Activated CD8-positive, alpha-beta memory T cell treated with anti-CD3 and anti-CD28 coated beads for 1 hour (primary cell): ENCODE measurements at regions not wholly inside any gene's neighbourhood (a gene's known extent, or its start where the extent isn't known, plus 50 kb on each side); places are given as distances from the start of the nearest gene placed in this dataset.

ENCODE experiments used
- DNase-seq, 2 donors: peaks; one replicate each; pipeline ENCODE4 v3.0.0-alpha.2; 2020; ENCODE audit warnings: low read depth in 1 of 2; ENCODE audit errors: extremely low read depth in 1 of 2

DNA sequence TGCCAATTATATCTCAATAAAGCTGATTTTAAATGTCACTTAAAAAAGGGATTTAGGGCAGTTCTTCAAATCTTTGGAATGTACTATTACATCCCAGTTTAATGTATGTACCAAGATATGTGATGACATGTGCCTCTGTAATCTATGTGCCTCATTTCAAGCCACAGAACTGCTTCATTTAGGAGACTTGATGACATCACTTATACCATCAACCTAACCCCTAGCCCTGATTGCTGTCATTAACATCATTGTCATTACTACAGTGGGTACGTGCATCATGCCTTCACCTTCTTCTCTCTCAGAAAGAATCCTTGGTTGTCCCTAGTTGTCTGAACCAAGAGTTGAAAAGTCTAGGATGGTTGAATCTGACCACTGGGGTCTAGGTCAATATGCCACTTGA is 134.3 kb upstream of the RAB11FIP2 start:
- no peak for DNase-seq

DNA sequence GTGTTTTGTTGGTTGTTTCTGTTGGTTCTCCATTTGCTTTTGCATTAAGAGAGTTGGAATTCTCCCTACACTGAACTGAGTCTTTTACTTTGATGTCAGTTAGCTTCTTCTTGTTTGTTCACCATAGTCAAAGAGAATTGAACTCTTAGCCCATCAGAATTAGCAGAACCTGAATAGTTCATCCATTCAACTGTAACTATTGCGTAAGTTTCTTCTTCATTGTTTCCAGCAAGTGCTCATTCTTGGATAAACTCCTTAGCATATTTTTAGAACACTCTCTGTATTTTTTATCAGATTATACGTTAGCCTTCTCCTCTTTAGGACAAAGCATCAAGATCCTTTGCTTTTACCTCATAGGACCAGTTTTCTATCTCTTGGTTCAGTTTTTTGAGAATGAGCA is 128.4 kb upstream of the RAB11FIP2 start:
- no peak for DNase-seq

DNA sequence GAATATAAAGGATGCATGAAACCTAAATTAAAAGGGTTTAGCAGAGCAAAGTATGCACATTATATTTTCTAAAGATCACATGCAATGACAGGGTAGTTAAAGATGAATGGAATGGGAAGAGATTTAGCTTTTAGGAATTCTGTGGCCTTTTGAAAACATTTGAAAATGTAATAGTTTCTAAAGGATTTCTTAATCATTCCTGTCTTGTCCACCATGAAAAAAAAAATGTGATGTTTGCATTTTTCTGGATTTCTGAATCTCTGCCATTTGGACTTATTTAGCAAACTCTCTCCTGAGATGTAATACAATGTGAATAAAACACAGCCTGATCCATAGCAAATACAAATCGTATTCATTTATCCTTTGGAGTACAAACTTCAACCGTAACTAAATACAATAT is 126.6 kb upstream of the RAB11FIP2 start:
- DNase-seq = no peak

DNA sequence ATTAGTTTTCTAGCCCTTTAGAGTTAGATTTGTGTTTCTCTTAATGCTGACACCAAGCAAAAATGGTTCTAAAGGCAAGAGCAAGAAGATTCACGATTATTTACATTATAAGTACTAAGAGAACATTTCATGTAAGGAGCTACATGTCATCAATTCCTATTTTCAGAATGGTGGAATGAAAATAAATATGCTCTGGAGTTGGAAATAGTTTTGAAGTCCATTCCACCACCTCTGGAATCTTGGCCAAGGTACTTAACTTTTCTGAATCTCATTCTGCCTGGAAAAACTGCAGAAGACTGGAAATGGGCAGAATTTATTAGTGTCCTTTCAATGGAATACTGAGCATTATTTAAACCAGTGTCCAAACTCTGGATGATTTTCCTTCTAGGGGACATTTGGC is 125.1 kb upstream of the RAB11FIP2 start:
- DNase-seq = no peak

DNA sequence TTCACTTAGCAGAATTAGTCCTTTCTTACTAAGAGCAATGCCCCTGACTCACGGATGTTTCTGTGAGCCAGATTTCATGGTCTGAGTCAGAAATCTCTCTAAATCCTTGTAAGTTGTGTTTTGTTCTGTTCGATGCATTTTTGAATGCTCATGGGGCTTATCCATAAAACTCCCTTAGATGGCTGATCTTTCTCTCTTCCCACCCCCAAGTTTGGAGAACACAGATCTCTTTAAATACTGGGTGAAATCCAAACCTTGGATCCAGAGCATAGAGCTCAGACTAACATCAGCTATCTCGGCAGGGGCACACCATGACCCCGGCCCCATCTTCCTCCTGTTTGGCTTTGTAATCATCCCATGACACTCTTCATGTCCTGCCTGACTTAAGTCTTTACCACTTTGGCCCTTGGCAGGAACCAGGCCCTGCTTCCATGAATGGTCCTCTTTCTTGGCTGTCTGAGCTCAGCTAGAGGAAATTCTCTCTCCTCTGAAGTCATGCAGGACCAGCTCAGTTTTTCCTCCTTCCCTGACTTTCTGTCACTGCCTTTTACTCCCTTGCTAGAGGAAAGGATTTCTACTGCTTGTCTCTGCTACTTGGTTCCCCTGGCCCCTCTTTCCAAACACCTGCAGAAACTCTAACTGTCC is 120.4 kb upstream of the RAB11FIP2 start:
- DNase-seq = no peak

DNA sequence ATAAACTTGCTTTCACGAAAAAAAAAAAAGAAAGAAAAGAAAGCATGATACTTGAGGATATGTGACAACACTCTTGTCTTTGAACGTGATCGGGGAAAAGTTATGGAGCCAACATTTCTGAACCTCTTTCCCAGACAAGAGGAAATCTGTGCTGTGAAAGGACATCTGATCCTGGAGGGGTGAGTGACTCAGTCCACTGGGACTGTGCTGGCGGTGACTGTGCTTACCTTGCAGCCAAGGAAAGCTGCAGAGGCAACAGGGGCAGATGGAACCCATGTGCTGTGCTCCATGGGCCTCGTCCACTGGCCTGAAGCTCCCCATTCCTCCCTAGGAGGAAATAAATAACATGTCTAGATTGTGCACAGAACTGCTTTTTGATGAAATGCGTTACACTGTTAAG is 116.5 kb upstream of the RAB11FIP2 start:
- DNase-seq = no peak

DNA sequence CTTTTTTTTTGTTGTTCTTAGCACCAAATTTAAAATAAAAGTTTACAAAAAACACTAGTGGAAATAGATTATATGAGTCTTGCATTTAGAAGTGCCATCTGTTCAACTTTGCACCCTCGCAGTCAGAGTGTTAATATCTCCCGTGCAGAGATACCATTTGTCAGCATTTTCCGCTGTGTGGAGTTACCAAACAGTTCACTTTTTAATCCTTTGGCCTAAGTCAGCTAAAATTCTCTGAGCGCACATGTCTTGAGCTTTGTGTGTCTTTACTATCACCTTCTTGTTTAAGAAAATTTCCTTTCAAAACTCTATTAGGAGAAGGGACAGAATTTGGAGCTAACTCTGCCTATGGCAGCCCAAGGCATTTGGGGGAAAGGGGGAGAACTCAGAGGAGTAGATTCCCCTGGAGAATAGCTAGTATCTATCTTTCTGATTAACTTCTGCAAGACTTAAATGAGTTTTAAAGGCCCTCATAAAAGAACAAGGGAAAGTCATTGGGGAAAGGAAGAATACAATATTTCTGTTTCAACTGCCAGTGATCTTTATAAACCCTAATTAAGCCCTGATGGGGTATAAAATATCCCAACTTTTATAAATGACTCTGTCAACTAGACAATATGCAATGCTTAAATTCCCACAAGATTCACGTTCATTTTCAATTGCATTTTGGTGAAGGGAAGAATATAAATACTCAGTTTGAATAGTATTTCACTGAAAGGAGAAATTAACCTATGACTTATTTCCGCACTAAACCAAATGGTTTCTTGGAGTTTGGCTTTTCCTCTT is 114.9 kb upstream of the RAB11FIP2 start:
- no peak for DNase-seq

DNA sequence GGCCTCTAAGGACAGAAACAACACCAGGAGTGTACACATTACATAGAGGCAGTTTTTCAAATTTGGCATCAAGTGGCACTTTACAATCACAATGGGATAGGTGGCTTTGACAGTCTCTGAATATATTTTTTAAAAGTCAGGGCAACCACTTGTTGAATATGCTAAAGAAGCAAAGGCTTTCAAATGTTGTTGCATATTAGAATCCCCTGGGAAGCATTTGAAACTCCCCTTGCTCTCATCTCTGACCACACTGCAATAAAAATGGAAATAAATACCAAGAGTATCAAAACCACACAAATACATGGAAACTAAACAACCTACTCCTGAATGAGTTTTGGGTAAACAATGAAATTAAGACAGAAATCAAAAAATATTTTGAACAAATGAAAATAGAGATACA is 106.5 kb upstream of the RAB11FIP2 start:
- no peak for DNase-seq

DNA sequence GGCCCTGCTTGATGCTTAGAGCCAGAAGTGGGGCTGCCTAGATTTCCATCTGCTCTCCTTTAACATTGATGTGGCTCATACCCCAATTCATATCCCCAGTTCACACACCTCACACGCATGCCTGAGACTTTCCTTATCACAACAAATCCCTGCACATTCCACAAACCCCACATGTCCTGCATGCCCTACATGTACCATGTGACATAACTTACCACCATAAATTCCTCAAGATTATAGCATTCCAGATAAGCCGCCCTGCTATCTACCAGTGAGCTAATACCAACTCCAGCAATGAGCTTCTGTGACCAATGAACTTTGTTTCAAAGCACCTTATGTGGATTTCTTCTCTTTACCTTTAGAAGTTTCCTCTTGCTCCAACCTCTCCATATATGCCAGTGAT is 104.7 kb upstream of the RAB11FIP2 start:
- DNase-seq = no peak

DNA sequence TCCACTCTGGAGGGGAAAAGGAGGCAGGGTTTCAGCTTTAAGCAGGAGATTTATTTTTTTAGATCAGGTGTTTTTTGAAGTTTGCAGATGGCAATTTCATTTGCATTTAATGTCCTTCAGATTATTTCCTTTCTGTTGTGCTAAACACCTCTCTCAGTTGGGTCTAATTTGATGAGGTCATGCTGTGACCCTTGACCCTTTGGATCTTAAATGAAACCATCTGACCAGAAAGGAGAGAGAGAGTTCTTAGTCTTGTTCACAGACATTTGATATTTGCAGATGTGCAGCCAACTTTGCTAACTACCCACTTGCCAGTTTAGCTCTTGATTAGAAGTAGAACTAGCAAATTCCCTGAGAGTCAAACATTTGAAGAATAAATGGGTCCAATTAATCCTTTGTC is 101.5 kb upstream of the RAB11FIP2 start:
- no peak for DNase-seq

DNA sequence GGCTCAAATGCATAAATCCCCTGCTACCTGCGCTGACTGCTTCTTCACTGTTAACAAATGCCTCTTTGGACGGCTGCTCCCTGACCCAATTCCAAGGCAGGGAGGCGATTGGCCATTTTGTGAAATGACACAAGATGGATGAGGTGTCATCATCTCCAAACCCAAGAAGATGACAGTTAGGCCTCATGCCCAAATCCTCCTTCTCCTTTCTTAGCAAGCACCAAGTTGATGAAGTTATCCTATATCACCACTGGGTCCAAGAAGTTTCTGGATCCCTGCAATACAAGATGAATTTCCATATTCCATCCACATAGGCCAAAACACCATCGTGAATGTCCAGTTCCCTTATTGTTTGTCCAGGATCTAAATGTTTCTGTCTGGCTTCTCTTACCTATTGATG is 98.5 kb upstream of the RAB11FIP2 start:
- no peak for DNase-seq

DNA sequence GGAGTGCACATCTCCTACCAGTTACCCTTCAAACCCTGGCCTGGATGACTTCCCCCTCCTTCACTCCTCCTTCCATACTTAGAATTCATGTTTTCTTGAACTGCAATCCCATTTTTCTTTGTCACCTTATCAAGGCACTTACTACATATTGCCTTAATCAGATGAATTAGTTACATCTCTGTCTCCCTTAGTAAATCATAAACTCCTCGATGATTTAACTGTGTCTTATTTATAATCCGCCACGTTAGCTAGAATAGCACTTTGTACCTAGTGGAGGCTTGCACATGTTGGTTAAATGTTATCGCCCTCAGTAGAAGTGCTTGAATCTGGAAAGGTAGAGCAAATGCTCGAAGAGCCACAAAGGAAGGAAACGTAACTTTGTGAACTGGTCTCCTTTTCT is 94.7 kb upstream of the RAB11FIP2 start:
- no peak for DNase-seq

DNA sequence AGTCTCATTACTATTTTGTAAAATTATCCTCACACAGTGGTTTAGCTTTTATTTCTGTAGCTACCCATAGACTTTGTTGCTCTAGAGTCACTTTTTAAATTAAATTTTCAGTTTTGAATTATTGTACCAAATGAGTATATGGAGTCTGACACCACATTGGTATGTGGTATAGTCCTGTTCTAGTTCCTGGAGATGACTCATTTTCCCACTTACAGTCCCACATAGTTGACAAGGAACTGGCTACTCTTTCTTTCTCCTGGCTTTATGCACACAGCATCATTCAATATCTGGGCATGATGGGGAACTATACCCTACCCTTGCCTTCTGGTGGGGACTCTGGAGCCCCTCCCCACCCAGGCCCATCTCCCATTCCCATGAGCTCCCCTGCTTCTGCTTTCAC is 92.6 kb upstream of the RAB11FIP2 start:
- DNase-seq = no peak

DNA sequence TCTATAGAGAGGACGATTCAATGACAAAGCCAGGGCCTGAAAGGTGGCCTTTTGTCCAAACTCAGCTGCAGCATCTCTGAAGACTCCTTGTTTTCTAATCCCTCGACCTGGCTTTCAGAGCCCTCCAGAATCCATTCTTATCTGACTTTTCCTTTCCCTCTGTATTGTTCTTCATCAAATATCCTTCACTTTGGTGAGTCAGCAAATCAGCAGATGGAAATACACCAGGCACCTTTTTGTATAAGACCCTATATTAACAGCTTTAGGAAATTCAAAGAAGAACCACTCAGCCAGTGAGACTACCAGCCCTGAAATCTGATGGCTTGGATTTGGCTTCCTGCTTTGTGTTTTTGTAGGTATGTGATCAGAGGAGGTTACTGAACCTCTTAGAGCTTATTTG is 81.9 kb upstream of the RAB11FIP2 start:
- DNase-seq = no peak

DNA sequence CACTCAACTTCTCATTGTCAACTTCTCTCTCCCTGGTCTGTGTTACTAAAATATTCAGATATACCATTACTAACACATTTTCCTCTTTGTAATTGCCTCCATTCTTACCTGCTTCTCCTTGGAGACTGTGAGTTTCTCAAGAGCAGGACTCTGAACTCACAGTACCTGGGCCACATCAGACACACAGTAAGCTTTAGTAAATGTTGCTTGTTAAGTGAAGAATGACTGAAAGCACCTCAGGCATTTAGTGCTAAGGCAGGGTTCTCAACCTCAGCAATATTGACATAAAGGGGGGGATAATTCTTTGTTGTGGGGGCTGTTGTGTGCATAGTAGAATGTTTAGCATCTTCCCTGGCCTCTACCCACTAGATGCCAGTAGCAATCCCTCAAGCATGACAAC is 72.0 kb upstream of the RAB11FIP2 start:
- DNase-seq = no peak

DNA sequence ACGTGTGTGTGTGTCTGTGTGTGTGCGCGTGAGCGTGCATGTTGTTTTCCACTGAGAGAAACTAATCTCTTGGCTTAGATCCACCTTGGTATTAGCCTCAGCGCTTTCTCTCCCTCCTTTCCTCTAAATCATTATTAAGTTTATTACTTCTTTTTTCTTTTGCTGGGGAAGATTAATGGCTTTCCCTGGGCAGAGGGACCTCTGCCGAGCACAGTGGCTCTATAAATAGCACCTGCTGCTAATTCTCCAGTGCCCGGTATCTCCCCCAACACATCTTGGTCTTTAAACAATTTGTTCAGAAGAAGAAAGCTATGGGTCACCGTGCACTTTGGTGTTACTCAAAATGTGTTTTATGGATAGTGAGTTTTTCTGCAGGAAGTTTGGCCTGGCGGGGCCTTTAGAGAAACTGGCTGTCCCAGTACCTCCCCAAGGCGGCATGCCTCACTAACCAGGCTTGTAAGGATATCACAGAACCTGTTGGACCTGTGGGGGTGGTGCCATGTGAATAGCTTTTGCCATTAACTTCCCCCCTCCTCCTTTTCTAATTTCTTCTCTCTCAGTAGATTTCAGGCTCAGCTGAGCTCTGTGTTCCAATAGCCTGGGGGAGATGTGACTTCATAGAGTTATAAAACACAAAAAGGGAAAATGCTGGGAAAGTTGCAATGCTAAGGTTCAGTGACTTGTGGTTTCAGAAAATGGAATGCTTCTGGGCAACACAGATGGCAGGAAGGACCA is 70.1 kb upstream of the RAB11FIP2 start:
- DNase-seq = no peak

DNA sequence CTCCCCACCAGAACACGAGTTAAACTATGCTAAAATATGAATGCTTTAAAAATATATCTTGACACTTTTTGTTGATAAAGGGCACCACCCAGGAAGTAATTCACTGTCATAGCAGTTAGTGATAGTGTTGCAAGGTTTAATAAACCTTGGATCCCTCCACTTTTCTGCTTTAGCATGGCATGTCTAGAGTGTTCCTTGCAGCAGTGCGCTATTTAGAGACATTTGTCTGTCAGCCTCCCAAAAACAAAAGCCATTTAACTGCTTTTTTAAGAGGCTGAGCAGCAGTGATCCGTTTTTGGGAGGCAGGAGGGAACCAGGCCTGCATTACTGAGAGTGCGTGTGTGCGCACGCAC is 69.6 kb upstream of the RAB11FIP2 start:
- DNase-seq = no peak

DNA sequence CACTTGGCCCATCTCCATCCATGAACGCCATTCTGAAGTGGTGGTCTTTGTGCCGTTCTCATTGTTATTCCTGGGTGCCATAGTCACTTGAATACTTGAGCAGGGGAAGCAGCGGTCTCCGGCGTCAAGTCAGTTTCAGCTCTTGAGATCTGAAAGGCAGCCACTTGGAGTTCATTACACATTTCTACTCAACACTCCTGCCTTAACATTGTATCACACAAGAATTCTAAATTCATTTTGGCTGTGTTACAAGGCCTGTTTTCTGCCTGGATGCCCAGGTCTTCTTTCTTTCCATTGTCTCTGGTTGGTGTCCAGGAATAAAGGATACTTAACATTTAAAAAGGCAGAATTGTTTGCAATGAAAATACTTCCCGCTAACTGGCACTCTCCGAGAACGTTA is 69.0 kb upstream of the RAB11FIP2 start:
- no peak for DNase-seq

DNA sequence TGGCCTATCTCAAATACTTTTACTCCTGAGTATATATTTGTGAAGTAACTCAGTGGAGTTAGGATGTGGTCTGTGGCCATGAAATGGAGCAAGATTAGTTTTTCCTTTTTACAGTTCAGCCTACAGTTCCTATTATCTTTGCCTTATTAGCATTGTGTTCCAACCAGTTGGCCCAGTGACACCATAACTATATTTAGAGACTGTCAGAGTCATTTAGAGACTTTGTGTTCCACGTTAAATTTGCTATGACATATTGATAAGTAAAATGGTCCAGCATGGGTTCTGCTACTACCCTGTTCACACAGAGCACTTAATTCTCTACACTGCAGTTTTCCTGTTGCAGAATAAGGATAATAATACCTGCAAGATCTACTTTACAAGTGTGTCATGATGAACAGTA is 68.3 kb upstream of the RAB11FIP2 start:
- no peak for DNase-seq

DNA sequence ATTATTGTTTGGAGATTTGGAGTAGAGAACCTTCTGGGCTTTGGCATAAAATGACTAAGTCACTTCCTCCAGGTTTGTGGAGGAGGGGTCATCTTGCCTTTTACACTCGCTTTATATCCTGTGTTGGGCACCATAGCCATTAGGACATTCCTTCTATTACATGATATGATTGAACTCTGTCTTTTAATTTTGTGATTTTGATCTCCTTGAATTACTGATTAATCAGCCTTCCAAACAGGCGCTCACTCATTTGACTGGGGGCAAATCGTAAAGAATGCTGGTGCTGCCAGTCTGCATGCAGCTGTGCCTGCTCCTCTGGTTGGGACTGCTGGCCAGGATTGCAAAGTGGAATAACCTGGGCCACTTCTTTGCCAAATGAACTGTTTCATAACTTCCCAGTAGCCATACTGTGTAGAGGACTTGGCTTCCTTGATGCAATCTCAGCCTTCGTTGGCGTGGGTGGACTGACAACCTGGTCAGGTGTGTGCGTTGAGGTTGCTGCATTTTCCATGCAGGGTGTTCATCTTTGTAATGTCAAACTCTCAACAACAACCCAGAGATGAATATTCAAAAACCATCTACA is 65.9 kb upstream of the RAB11FIP2 start:
- no peak for DNase-seq

DNA sequence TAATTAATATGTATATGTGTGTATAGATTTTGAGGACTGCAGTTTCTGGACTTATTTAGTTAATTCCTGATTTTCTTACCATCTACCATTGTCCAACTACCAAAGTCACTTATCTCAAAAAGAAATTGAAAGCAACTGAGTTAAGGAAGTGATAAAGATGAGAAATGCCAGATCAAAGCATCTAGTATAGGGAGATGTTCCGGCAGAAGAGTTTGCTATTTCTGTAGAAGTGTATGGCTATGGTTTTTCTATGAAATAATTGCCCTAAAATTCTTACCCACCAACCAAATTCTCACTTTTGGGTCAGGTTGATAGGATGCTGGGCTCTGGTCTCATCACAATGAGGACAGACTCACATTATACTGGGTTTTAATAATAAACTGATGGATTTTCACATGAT is 64.0 kb upstream of the RAB11FIP2 start:
- no peak for DNase-seq
